ENCODE measurements at regions not wholly inside any gene's neighbourhood (a gene's known extent, or its start where the extent isn't known, plus 50 kb on each side); places are given as distances from the start of the nearest gene placed in this dataset.

- no peak for TF ChIP-seq CTCF (IDR thresholded peaks at IDR 0.05; ENCODE audit: insufficient read depth, low read length, poor library complexity, severe bottlenecking)
- TF ChIP-seq EZH2phosphoT487 (conservative IDR thresholded peaks at IDR 0.05; ENCODE audit: low read length): no peak
Measured at GRCh38 chr6:102631921-102632320, 1238.4 kb downstream of the GRIK2 start.
